ENCODE measurements at regions not wholly inside any gene's neighbourhood (a gene's known extent, or its start where the extent isn't known, plus 50 kb on each side); places are given as distances from the start of the nearest gene placed in this dataset.

- FAIRE-seq (no peak), DNase-seq (ENCODE audit: insufficient read length, low spot score) (no peak)
- TF ChIP-seq POLR2A (IDR thresholded peaks at IDR 0.05; ENCODE audit: low read depth, low read length), result no peak
These were observed 147.6 kb downstream of the KLF13 start for GRCh38 chr15:31474059-31474868.

- no peak for DNase-seq (ENCODE audit: insufficient read length, low spot score)
- no peak for TF ChIP-seq POLR2A (IDR thresholded peaks at IDR 0.05; ENCODE audit: low read depth, low read length)
- FAIRE-seq, result no peak
These were observed 149.7 kb downstream of the KLF13 start for GRCh38 chr15:31476236-31476810.

DNA sequence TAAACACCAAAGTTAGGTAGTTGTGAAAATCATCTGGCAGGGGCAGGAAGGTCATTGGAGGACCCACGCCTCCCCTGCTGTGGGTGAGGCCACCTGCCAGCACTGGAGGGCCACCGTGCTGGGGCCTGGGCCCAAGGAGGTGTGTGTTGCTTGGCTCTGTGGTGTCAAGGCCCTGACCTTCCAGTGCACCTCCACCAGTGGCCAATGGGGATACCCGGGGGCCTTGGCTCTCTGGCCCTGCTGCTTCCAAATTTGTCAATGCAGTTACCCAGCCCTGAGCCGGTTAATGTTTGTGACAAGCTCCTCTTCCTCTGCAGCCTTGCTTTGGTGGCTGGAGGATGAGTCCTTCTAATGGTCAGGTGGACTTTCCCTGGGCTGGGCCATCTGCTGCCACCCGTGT lies 150.2 kb downstream of the KLF13 start:
- DNase-seq (ENCODE audit: insufficient read length, low spot score) (no peak), FAIRE-seq (no peak)
- TF ChIP-seq POLR2A (IDR thresholded peaks at IDR 0.05; ENCODE audit: low read depth, low read length), result no peak

DNA sequence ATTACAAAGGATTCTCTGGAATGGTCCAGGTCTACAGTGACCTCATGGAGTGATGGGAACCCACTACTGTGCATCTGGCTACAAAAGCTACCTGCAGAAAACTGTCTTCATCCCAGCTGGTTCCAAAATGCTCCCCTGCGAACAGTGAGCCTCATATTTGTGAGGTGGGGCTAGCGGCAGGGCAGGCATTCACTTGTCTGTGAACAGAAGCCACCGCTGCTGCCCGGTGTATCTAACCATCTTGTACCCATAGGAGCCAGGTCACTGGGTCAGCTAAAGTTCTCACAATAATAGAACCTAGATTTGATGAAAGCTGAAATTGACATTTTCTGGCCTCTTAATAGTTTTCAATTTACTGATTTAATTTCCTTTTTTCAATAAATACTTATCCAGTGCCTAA lies 150.7 kb downstream of the KLF13 start:
- TF ChIP-seq POLR2A (IDR thresholded peaks at IDR 0.05; ENCODE audit: low read depth, low read length), result no peak
- no peak for DNase-seq (ENCODE audit: insufficient read length, low spot score)
- no peak for FAIRE-seq

- TF ChIP-seq POLR2A (IDR thresholded peaks at IDR 0.05; ENCODE audit: low read depth, low read length), result no peak
- FAIRE-seq (no peak), DNase-seq (ENCODE audit: insufficient read length, low spot score) (no peak)
These were observed 151.4 kb downstream of the KLF13 start for GRCh38 chr15:31477851-31478701.

- no peak for TF ChIP-seq POLR2A (IDR thresholded peaks at IDR 0.05; ENCODE audit: low read depth, low read length)
- DNase-seq (ENCODE audit: insufficient read length, low spot score) (no peak), FAIRE-seq (no peak)
These were observed 152.1 kb downstream of the KLF13 start for GRCh38 chr15:31478702-31479221.

GRCh38 chr15:31480356-31481025 lies 153.9 kb downstream of the KLF13 start:
- FAIRE-seq, result no peak
- no peak for TF ChIP-seq POLR2A (IDR thresholded peaks at IDR 0.05; ENCODE audit: low read depth, low read length)
- DNase-seq (ENCODE audit: insufficient read length, low spot score), result no peak

DNA sequence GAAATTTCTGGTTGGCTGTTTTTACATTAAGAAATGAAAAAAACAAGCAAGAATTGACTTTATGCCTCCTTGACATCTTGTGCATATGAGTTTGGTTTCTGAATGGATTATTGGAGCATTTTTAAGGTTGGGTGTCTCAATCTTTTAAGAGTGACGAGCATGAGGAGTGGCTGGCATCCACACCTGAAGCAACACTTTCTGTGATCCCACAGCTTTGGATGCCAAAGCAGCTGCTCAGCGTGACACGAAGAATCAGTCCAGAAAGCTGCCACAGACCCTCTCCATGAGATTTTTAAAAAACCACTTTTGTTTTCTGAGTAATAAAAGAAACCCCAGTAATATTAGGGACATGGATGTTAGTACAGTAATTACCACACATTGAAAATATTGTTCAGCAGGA lies 154.5 kb downstream of the KLF13 start:
- TF ChIP-seq POLR2A (IDR thresholded peaks at IDR 0.05; ENCODE audit: low read depth, low read length), result no peak
- FAIRE-seq (no peak), DNase-seq (ENCODE audit: insufficient read length, low spot score) (no peak)

DNA sequence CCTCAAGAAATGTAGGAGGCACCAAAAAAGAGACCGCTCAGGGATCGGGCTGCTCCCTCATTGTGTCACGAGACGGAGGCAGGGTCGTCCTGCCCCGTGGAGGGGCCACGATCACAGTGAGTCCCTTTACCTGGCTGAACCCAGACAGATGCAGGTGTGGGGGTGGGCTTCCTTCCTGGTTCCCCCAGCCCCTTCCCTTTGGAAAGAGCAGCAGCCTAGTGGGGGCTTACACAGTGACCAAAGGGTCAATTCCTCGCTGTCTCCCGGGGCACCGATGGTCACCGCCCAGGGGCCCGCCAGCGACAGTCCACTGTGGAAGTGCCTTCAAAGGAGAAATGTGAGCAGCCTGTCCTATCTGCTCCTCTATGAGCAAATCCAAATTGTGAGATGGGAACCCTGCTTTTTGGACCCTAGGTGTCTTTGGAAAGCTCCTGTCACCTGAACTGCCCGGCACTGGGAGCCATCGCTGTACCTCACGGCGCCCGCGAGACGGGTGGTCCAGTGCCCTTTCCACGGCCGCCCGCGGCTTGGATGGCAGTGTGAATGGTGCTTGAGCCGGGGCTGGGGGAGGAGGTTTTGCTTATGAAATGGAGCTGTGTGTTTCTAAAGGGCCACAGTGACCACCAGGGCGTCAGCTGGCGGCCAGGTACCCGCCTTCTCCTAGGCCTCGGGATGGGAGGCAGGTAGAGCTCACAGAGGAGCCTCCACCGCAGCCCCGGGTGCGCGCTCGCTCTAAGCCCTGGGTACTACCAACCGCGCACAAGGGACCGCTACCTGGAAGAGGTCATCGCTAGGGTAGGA lies 155.7 kb downstream of the KLF13 start:
- TF ChIP-seq POLR2A (IDR thresholded peaks at IDR 0.05; ENCODE audit: low read depth, low read length), result no peak
- no peak for FAIRE-seq
- DNase-seq (ENCODE audit: insufficient read length, low spot score), result no peak

- DNase-seq (ENCODE audit: insufficient read length, low spot score) (no peak), FAIRE-seq (no peak)
- no peak for TF ChIP-seq POLR2A (IDR thresholded peaks at IDR 0.05; ENCODE audit: low read depth, low read length)
These were observed 156.7 kb downstream of the KLF13 start for GRCh38 chr15:31483053-31483985.

DNA sequence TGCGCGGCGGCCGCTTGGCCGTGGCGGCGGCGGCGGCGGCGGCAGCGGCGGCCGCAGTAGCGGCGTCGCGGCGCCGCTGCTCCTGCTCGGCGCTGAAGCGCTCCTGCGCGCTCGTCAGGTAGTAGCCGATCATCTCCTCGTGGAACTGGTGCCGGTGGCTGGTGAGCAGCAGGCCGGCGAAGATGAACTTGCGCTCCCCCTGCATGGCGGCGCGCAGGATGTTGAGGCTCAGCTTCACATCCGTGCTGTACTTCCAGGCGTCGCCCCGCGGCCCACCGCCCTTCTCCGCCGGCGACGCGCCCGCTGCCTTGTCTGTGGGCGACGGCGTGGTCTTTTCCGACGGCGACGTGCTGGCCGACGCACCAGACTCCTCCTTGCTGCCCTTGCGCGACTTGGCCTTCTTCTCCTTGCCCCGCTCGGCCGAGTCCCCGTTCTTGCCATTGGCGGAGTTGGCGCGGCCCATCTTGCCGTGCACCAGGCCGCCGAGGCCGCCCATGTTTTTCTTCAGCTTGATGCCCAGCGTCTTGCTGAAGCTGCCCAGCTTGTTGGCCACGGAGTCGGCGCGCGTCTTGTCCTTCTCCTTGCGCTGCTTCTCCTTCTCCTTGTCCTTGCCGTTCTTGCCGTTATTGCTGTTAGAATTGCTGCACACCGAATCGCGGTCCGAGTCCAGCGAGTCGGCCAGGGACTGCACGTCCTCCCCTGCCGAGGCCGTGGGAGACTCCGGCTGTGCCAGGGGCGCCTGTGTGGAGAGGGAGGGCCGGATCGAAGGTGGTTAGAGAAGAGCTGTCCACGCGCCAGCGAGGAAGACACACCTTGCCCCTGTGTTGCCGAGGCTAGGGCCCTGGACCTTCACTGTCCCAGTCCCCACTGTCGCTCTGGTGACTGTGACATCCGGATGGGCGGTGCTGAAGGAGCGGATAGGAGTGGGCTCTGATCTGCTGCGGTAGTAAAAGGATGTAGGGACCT lies 157.6 kb downstream of the KLF13 start:
- no peak for TF ChIP-seq POLR2A (IDR thresholded peaks at IDR 0.05; ENCODE audit: low read depth, low read length)
- no peak for FAIRE-seq

More for the DNA sequence above, 157.6 kb downstream of the KLF13 start:
- no peak for DNase-seq (ENCODE audit: insufficient read length, low spot score)
